NCI-H526 (cell line): ENCODE measurements at regions not wholly inside any gene's neighbourhood (a gene's known extent, or its start where the extent isn't known, plus 50 kb on each side); places are given as distances from the start of the nearest gene placed in this dataset.

Source experiments
- DNase-seq, 2 experiments: peaks; one replicate each; lab custom pipeline; 2025; lab: John Stamatoyannopoulos, UW

- DNase-seq, result no peak
Observed at GRCh38 chr20:23253524-23253923, 97.1 kb upstream of the NXT1 start.

- DNase-seq, result no peak
Observed at GRCh38 chr20:23251779-23252178, 98.8 kb upstream of the NXT1 start.

- DNase-seq, result no peak
Observed at GRCh38 chr20:23249541-23249940, 101.0 kb upstream of the NXT1 start.

GRCh38 chr20:23248461-23248882 lies 102.1 kb upstream of the NXT1 start:
- no peak for DNase-seq

GRCh38 chr20:23246717-23247664 lies 103.6 kb upstream of the NXT1 start:
- DNase-seq, result no peak

- peak in 1 of 2 experiments; percentile 67 for DNase-seq
Observed at GRCh38 chr20:23245553-23246181, 104.9 kb upstream of the NXT1 start.

GRCh38 chr20:23244916-23245552 lies 105.6 kb upstream of the NXT1 start:
- no peak for DNase-seq

GRCh38 chr20:23244156-23244915 lies 106.3 kb upstream of the NXT1 start:
- no peak for DNase-seq

- no peak for DNase-seq
Observed at GRCh38 chr20:23243791-23244155, 106.8 kb upstream of the NXT1 start.

GRCh38 chr20:23242556-23243180 lies 107.9 kb upstream of the NXT1 start:
- DNase-seq, result no peak

GRCh38 chr20:23242104-23242503 lies 108.5 kb upstream of the NXT1 start:
- DNase-seq, result no peak

- no peak for DNase-seq
Observed at GRCh38 chr20:23241416-23241815, 109.2 kb upstream of the NXT1 start.

- no peak for DNase-seq
Observed at GRCh38 chr20:23240519-23240918, 110.1 kb upstream of the NXT1 start.

GRCh38 chr20:23237201-23237600 lies 113.4 kb upstream of the NXT1 start:
- no peak for DNase-seq

GRCh38 chr20:23235173-23236027 lies 115.2 kb upstream of the NXT1 start:
- peak; percentile 2 to 62 for DNase-seq

GRCh38 chr20:23234311-23235078 lies 116.1 kb upstream of the NXT1 start:
- no peak for DNase-seq

- no peak for DNase-seq
Observed at GRCh38 chr20:23233341-23233740, 117.2 kb upstream of the NXT1 start.

- DNase-seq, result no peak
Observed at GRCh38 chr20:23232679-23233308, 117.8 kb upstream of the NXT1 start.

- DNase-seq, result no peak
Observed at GRCh38 chr20:23232219-23232581, 118.4 kb upstream of the NXT1 start.
